CD4-positive, alpha-beta T cell (primary cell): ENCODE measurements at regions not wholly inside any gene's neighbourhood (a gene's known extent, or its start where the extent isn't known, plus 50 kb on each side); places are given as distances from the start of the nearest gene placed in this dataset.

Experiments used
- ATAC-seq: fragments of 200-7000 bp; cut with Tn5 transposase; one replicate; pipeline ENCODE4 v1.10.0; 2022; ENCODE audit warnings: mild to moderate bottlenecking; ENCODE audit not compliant: poor library complexity
- CTCF ChIA-PET: fragments of 350-600 bp; sonication (Branson Sonifier 250); formaldehyde crosslinking; loops from one replicate; lab custom pipeline; 2021; ENCODE audit warnings: antibody characterized with exemption, inconsistent platforms; lab: Charles Lee
- POLR2A ChIA-PET: fragments of 350-600 bp; sonication (Branson Sonifier 250); formaldehyde crosslinking; loops from one replicate; lab custom pipeline; 2021; ENCODE audit warnings: antibody characterized with exemption, inconsistent platforms; lab: Charles Lee
- DNase-seq, 14 experiments: peaks; one replicate each; pipeline ENCODE4 v3.0.0-alpha.2; 2013 to 2020; ENCODE audit warnings: mixed read lengths in 2 of 14
- H3K27ac ChIP-seq, 2 donors: one replicate each; pipeline versions ENCODE4 v1.5.1 to v1.7.0; 2013; ENCODE audit warnings: low read length in 2 of 2, low read depth in 1 of 2, mild to moderate bottlenecking in 1 of 2
- H3K27me3 ChIP-seq, 2 experiments: 1 replicate in 1 of 2; 2 replicates in 1 of 2; pipeline versions ENCODE4 v1.6.1 to v1.7.0; 2013; ENCODE audit warnings: low read length in 2 of 2, control low read depth in 1 of 2, mild to moderate bottlenecking in 1 of 2, moderate library complexity in 1 of 2; ENCODE audit not compliant: insufficient read depth in 2 of 2, control insufficient read depth in 1 of 2
- H3K36me3 ChIP-seq: one replicate; pipeline ENCODE4 v1.6.1; 2013; ENCODE audit warnings: low read length, control low read depth; ENCODE audit not compliant: insufficient read depth
- H3K4me1 ChIP-seq: one replicate; pipeline ENCODE4 v1.6.1; 2013; ENCODE audit warnings: low read length, control low read depth; ENCODE audit not compliant: insufficient read depth
- H3K4me3 ChIP-seq: one replicate; pipeline ENCODE4 v1.5.1; 2013; ENCODE audit warnings: mild to moderate bottlenecking, low read length, moderate library complexity
- H3K9me3 ChIP-seq, 2 experiments: 1 replicate in 1 of 2; 2 replicates in 1 of 2; pipeline versions ENCODE4 v1.6.1 to v1.7.0; 2013; ENCODE audit warnings: low read length in 2 of 2, mild to moderate bottlenecking in 2 of 2, control low read depth in 1 of 2, moderate library complexity in 1 of 2; ENCODE audit not compliant: control insufficient read depth in 1 of 2, insufficient read depth in 1 of 2
- H3K27ac Mint-ChIP-seq: one replicate; pipeline ENCODE4 v1.8.0; 2020; ENCODE audit warnings: mixed read lengths
- H3K27me3 Mint-ChIP-seq: one replicate; pipeline ENCODE4 v1.8.0; 2021; ENCODE audit warnings: mixed read lengths
- H3K36me3 Mint-ChIP-seq: one replicate; pipeline ENCODE4 v1.8.0; 2021; ENCODE audit warnings: low read depth, mixed read lengths
- H3K4me1 Mint-ChIP-seq: one replicate; pipeline ENCODE4 v1.8.0; 2021; ENCODE audit warnings: low read depth, mixed read lengths
- H3K4me3 Mint-ChIP-seq: one replicate; pipeline ENCODE4 v1.8.0; 2020; ENCODE audit warnings: mild to moderate bottlenecking, mixed read lengths
- H3K9me3 Mint-ChIP-seq: one replicate; pipeline ENCODE4 v1.8.0; 2020; ENCODE audit warnings: mixed read lengths
- intact Hi-C, 2 experiments: fragments of 100-400 bp; cut with DNase I in 1 of 2; cut with micrococcal nuclease in 1 of 2; formaldehyde crosslinking; loops; one replicate each; pipeline versions ENCODE4 v1.15.1 to v1.9.0; 2023 to 2025; cut with DNase I, micrococcal nuclease
- TF ChIP-seq, protein P1 (sequence below): fragments of 200-600 bp; IDR thresholded peaks from one replicate; pipeline ENCODE4 v1.8.0; 2022; ENCODE audit warnings: antibody characterized with exemption, mild to moderate bottlenecking

DNA sequence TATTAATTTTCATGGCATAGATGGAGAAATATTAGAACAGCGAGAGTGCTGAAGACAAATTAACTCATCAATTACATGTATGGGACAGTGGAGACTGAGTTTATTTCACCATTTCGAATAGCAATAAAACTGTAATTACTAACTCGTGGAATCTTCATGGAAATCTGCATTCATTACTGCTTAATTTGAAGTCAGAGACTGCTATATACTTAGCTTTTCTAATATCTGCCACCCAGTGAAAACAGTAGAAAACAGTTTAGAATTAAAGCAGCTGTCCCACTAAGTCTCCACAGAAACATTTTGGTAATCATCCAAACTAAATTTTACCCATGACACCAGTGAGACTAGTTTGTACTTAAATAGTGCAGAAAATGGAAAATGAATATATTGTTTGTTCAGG lies 56.8 kb downstream of the IZUMO3 start:
- H3K27ac Mint-ChIP-seq, result no peak overlapping the region
- no peak for ATAC-seq

DNA sequence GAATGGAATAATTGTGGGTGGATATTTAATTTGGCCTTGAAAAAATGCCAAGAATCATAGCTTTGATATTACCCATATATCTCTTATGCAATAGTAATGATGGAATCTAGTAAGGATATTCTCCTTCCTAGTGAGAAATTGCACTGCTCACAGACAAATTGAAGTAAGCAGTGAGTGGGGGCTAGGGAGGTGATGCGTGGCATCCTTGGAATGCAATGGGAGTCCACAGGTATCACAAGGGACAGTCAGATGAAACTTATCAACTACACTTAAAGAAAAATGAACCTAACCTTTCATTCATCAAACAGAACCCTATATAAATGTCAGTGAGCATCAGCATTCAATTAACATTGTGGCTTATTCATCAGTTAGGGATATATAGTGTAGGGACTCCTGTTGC lies 57.8 kb downstream of the IZUMO3 start:
- ChIA-PET POLR2A (no interaction called here), CTCF (no interaction called here)
- Mint-ChIP-seq H3K27ac (no peak overlapping the region), H3K36me3 (no peaks in the 10 kb centered on the region), H3K4me3 (no peak overlapping the region), H3K4me1 (no peaks in the 10 kb centered on the region), H3K27me3 (no peaks in the 10 kb centered on the region), H3K9me3 (peaks cover 14% of the 10 kb centered on the region)
- TF ChIP-seq, protein P1, sequence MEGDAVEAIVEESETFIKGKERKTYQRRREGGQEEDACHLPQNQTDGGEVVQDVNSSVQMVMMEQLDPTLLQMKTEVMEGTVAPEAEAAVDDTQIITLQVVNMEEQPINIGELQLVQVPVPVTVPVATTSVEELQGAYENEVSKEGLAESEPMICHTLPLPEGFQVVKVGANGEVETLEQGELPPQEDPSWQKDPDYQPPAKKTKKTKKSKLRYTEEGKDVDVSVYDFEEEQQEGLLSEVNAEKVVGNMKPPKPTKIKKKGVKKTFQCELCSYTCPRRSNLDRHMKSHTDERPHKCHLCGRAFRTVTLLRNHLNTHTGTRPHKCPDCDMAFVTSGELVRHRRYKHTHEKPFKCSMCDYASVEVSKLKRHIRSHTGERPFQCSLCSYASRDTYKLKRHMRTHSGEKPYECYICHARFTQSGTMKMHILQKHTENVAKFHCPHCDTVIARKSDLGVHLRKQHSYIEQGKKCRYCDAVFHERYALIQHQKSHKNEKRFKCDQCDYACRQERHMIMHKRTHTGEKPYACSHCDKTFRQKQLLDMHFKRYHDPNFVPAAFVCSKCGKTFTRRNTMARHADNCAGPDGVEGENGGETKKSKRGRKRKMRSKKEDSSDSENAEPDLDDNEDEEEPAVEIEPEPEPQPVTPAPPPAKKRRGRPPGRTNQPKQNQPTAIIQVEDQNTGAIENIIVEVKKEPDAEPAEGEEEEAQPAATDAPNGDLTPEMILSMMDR, result no peak
- ATAC-seq (no peak), DNase-seq (no peak)
- Histone ChIP-seq H3K9me3 (no peaks in the 10 kb centered on the region), H3K27me3 (no peaks in the 10 kb centered on the region), H3K4me1 (no peaks in the 10 kb centered on the region), H3K4me3 (no peak overlapping the region), H3K36me3 (no peaks in the 10 kb centered on the region), H3K27ac (no peak overlapping the region)
- intact Hi-C loops, result no loop called here

More for the DNA sequence above, 56.8 kb downstream of the IZUMO3 start:
- H3K4me3 Mint-ChIP-seq, result no peak overlapping the region
- H3K36me3 Mint-ChIP-seq, result no peaks in the 10 kb centered on the region
- H3K27me3 Mint-ChIP-seq, result no peaks in the 10 kb centered on the region
- H3K27me3 ChIP-seq, result no peaks in the 10 kb centered on the region
- no peak overlapping the region for H3K4me3 ChIP-seq
- CTCF ChIA-PET, result no interaction called here
- no peaks in the 10 kb centered on the region for H3K9me3 ChIP-seq
- no peak for DNase-seq
- POLR2A ChIA-PET, result no interaction called here
- H3K36me3 ChIP-seq, result no peaks in the 10 kb centered on the region
- peaks cover 17% of the 10 kb centered on the region for H3K9me3 Mint-ChIP-seq
- H3K27ac ChIP-seq, result no peak overlapping the region
- no peaks in the 10 kb centered on the region for H3K4me1 Mint-ChIP-seq
- H3K4me1 ChIP-seq, result no peaks in the 10 kb centered on the region
- TF ChIP-seq, protein P1, result no peak
- intact Hi-C loops, result no loop called here

DNA sequence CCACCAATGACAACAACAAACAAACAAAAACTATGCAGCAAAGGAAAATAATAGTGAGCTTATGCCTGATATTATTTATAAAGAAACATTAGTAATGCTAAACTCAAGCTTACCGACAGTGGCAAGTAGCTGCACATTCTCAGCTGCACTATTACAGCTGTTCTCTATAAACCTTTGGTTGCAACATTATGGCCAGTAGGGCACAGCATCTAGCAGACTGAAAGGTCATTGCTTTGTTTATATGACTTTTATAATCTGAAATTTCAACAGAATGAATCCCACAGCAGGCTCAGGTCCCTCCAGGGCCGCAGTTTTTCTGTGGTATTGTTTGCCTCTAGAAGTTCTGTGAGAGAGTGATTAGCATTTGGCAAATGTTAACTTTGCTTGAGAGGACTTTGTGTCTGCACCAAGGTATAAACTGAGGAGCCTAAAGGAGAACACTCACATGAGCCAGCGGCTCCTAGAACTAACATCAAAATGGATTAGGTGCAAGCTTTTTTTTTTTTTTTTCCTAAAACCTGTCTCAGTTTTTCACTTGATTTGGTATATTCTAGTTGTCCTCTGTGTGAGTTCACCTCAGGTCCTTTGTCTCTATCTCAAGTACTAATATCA lies 58.3 kb downstream of the IZUMO3 start:
- Histone ChIP-seq H3K27me3 (no peaks in the 10 kb centered on the region), H3K4me1 (no peaks in the 10 kb centered on the region), H3K27ac (no peak overlapping the region), H3K9me3 (no peaks in the 10 kb centered on the region), H3K4me3 (no peak overlapping the region), H3K36me3 (no peaks in the 10 kb centered on the region)
- ChIA-PET POLR2A (no interaction called here), CTCF (no interaction called here)
- Mint-ChIP-seq H3K9me3 (peaks cover 14% of the 10 kb centered on the region), H3K36me3 (no peaks in the 10 kb centered on the region), H3K27ac (no peak overlapping the region), H3K4me1 (no peaks in the 10 kb centered on the region), H3K27me3 (no peaks in the 10 kb centered on the region), H3K4me3 (no peak overlapping the region)
- DNase-seq (no peak), ATAC-seq (no peak)
- TF ChIP-seq, protein P1, result no peak
- intact Hi-C loops, result no loop called here
